ENCODE measurements at regions not wholly inside any gene's neighbourhood (a gene's known extent, or its start where the extent isn't known, plus 50 kb on each side); places are given as distances from the start of the nearest gene placed in this dataset.

GRCh38 chr1:183711165-183711682 lies 58.1 kb upstream of the APOBEC4 start:
- DNase-seq: no peak

DNA sequence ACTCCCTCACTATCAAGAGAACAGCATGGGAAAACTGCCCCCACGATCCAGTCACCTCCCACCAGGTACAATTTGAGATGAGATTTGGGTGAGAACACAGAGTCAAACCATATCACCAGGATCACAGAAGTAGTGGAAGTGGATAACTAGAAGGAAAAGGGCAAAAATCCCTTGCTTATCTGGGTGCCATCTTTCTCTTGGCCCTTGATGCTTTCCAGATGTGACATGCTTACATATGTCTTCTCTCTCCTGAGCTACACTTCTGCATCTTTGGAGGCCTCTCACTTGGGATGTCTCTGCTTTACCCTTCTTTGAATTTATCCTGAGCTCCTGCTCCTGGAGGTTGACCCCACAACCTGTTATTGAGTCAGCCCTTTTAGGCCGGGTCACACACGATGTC lies 57.6 kb upstream of the APOBEC4 start:
- DNase-seq: no peak

- DNase-seq: no peak
Observed at GRCh38 chr1:183710333-183710732, 57.2 kb upstream of the APOBEC4 start.

- no peak for DNase-seq
Observed at GRCh38 chr1:183704131-183704530, 51.0 kb upstream of the APOBEC4 start.
